ENCODE measurements at regions not wholly inside any gene's neighbourhood (a gene's known extent, or its start where the extent isn't known, plus 50 kb on each side); places are given as distances from the start of the nearest gene placed in this dataset.

DNA sequence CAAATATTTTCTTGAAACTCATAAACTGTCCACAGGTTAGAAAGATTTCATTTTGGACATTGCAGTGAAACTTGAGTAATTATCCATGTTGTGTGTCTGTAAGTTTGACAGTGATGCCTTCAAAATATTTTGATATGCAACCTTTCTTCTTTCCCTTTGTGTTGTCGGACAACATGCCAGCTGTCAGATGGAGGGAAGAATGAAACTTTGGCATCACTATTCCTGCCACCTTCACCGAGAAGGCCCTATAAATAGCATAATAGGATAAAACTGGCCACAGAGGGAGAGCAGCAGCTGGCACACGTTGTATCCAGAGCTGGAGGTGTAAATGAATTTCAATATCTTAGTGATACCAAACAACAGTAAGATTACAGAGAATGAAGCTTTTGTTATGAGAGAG, 436.7 kb upstream of the CFAP20DC start:
- no peaks in the 10 kb centered on the region for H3K4me1 ChIP-seq (ENCODE audit: control insufficient read depth in 4 of 4, insufficient read depth in 4 of 4, low read length in 3 of 4)
- H3K36me3 ChIP-seq (ENCODE audit: control insufficient read depth in 4 of 4, insufficient read depth in 3 of 4, low read depth in 1 of 4, low read length in 3 of 4): no peaks in the 10 kb centered on the region
- no peak overlapping the region for H3K27ac ChIP-seq (ENCODE audit: low read depth in 1 of 2, low read length in 2 of 2)
- no peak overlapping the region for H3K9ac ChIP-seq (ENCODE audit: low read depth in 1 of 2, low read length in 2 of 2)
- H3K9me3 ChIP-seq (ENCODE audit: control insufficient read depth in 4 of 4, low read length in 3 of 4): no peaks in the 10 kb centered on the region
- DNase-seq (ENCODE audit: low spot score): no peak
- no peak overlapping the region for H3K4me3 ChIP-seq (ENCODE audit: low read depth in 1 of 3, low read length in 3 of 3)
- TF ChIP-seq HNF4A (conservative IDR thresholded peaks at IDR 0.05) (no peak), YY1 (IDR thresholded peaks at IDR 0.05) (no peak), TAF1 (conservative IDR thresholded peaks at IDR 0.05) (no peak), RAD21 (IDR thresholded peaks at IDR 0.05) (no peak), FOXA2 (IDR thresholded peaks at IDR 0.05) (no peak)
- WGBS: 52% methylated on average over 3 of the region's 3 CpGs
- no peaks in the 10 kb centered on the region for H3K27me3 ChIP-seq (ENCODE audit: control insufficient read depth in 4 of 4, insufficient read depth in 4 of 4, low read length in 3 of 4)

DNA sequence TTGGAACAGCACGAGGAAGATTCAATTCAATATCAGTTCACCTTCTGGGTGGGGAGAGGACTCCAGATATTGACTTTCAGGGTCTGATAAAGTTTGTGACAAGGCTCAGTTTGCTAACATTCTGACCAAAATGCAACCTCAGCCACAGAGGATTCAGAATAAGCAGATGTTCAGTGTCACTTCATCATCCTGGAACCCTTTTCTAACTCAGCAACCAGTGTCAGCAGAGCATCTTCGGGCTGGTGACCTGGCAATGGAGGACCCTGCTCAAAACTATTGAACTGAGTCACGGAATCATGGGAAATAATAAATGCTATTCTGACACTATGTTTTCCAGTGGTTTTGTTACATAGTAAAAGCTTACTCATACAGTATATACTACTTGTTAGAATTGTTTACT, 433.4 kb upstream of the CFAP20DC start:
- DNase-seq (ENCODE audit: low spot score): no peak
- Histone ChIP-seq H3K27ac (ENCODE audit: low read depth in 1 of 2, low read length in 2 of 2) (no peak overlapping the region), H3K9ac (ENCODE audit: low read depth in 1 of 2, low read length in 2 of 2) (no peak overlapping the region), H3K4me3 (ENCODE audit: low read depth in 1 of 3, low read length in 3 of 3) (no peak overlapping the region), H3K36me3 (ENCODE audit: control insufficient read depth in 4 of 4, insufficient read depth in 3 of 4, low read depth in 1 of 4, low read length in 3 of 4) (no peaks in the 10 kb centered on the region), H3K4me1 (ENCODE audit: control insufficient read depth in 4 of 4, insufficient read depth in 4 of 4, low read length in 3 of 4) (no peaks in the 10 kb centered on the region), H3K27me3 (ENCODE audit: control insufficient read depth in 4 of 4, insufficient read depth in 4 of 4, low read length in 3 of 4) (no peaks in the 10 kb centered on the region), H3K9me3 (ENCODE audit: control insufficient read depth in 4 of 4, low read length in 3 of 4) (no peaks in the 10 kb centered on the region)
- TF ChIP-seq, protein P1, sequence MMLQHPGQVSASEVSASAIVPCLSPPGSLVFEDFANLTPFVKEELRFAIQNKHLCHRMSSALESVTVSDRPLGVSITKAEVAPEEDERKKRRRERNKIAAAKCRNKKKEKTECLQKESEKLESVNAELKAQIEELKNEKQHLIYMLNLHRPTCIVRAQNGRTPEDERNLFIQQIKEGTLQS (IDR thresholded peaks at IDR 0.05): no peak
- TF ChIP-seq NR2F2 (IDR thresholded peaks at IDR 0.05) (no peak), HNF4G (IDR thresholded peaks at IDR 0.05) (no peak), RXRA (IDR thresholded peaks at IDR 0.05) (no peak), GABPA (IDR thresholded peaks at IDR 0.05 in 1 of 2, conservative IDR thresholded peaks at IDR 0.05 in 1 of 2) (no peak), EGR1 (IDR thresholded peaks at IDR 0.05; ENCODE audit: low read depth in 2 of 2) (no peak), TAF1 (conservative IDR thresholded peaks at IDR 0.05) (no peak), HNF4A (conservative IDR thresholded peaks at IDR 0.05) (no peak)
- TF ChIP-seq, protein P2, sequence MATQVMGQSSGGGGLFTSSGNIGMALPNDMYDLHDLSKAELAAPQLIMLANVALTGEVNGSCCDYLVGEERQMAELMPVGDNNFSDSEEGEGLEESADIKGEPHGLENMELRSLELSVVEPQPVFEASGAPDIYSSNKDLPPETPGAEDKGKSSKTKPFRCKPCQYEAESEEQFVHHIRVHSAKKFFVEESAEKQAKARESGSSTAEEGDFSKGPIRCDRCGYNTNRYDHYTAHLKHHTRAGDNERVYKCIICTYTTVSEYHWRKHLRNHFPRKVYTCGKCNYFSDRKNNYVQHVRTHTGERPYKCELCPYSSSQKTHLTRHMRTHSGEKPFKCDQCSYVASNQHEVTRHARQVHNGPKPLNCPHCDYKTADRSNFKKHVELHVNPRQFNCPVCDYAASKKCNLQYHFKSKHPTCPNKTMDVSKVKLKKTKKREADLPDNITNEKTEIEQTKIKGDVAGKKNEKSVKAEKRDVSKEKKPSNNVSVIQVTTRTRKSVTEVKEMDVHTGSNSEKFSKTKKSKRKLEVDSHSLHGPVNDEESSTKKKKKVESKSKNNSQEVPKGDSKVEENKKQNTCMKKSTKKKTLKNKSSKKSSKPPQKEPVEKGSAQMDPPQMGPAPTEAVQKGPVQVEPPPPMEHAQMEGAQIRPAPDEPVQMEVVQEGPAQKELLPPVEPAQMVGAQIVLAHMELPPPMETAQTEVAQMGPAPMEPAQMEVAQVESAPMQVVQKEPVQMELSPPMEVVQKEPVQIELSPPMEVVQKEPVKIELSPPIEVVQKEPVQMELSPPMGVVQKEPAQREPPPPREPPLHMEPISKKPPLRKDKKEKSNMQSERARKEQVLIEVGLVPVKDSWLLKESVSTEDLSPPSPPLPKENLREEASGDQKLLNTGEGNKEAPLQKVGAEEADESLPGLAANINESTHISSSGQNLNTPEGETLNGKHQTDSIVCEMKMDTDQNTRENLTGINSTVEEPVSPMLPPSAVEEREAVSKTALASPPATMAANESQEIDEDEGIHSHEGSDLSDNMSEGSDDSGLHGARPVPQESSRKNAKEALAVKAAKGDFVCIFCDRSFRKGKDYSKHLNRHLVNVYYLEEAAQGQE (IDR thresholded peaks at IDR 0.05): no peak
- TF ChIP-seq, protein P3, sequence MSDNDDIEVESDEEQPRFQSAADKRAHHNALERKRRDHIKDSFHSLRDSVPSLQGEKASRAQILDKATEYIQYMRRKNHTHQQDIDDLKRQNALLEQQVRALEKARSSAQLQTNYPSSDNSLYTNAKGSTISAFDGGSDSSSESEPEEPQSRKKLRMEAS (IDR thresholded peaks at IDR 0.05): no peak
- WGBS: 66% methylated on average over 3 of the region's 3 CpGs

DNA sequence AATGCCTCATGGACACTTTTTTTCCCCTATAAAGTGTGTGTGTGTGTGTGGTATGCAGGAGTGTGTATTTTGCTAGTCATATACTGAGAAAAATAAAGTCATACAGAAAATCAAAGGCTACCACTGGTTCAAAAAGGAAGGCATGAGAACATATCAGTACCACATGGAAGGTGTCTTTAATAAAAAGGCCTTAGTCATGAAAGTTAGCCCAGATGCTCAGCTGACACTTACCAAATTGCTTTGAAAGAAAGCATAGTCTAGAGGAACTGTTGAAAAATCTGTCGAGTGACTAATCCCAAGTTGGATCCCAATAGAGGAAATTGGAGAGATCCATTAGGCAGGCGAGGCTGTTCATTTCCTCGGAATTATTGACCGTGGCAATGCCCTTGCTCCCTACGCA, 432.9 kb upstream of the CFAP20DC start:
- Histone ChIP-seq H3K4me1 (ENCODE audit: control insufficient read depth in 4 of 4, insufficient read depth in 4 of 4, low read length in 3 of 4) (no peaks in the 10 kb centered on the region), H3K27ac (ENCODE audit: low read depth in 1 of 2, low read length in 2 of 2) (no peak overlapping the region), H3K9ac (ENCODE audit: low read depth in 1 of 2, low read length in 2 of 2) (no peak overlapping the region), H3K9me3 (ENCODE audit: control insufficient read depth in 4 of 4, low read length in 3 of 4) (no peaks in the 10 kb centered on the region), H3K4me3 (ENCODE audit: low read depth in 1 of 3, low read length in 3 of 3) (no peak overlapping the region), H3K27me3 (ENCODE audit: control insufficient read depth in 4 of 4, insufficient read depth in 4 of 4, low read length in 3 of 4) (no peaks in the 10 kb centered on the region), H3K36me3 (ENCODE audit: control insufficient read depth in 4 of 4, insufficient read depth in 3 of 4, low read depth in 1 of 4, low read length in 3 of 4) (no peaks in the 10 kb centered on the region)
- DNase-seq (ENCODE audit: low spot score): no peak
- WGBS: 90% methylated on average over 5 of the region's 5 CpGs
- no peak for TF ChIP-seq RAD21 (IDR thresholded peaks at IDR 0.05)
- TF ChIP-seq HNF4A (conservative IDR thresholded peaks at IDR 0.05): no peak
- TF ChIP-seq FOXA2 (IDR thresholded peaks at IDR 0.05): no peak
- TF ChIP-seq, protein P3 (IDR thresholded peaks at IDR 0.05): no peak
- TF ChIP-seq GABPA (IDR thresholded peaks at IDR 0.05 in 1 of 2, conservative IDR thresholded peaks at IDR 0.05 in 1 of 2): no peak
- TF ChIP-seq YY1 (IDR thresholded peaks at IDR 0.05): no peak
- no peak for TF ChIP-seq HNF4G (IDR thresholded peaks at IDR 0.05)
- TF ChIP-seq FOXA1 (IDR thresholded peaks at IDR 0.05): no peak
- TF ChIP-seq EGR1 (IDR thresholded peaks at IDR 0.05; ENCODE audit: low read depth in 2 of 2): no peak
- TF ChIP-seq SP1 (IDR thresholded peaks at IDR 0.05): no peak
- TF ChIP-seq, protein P4, sequence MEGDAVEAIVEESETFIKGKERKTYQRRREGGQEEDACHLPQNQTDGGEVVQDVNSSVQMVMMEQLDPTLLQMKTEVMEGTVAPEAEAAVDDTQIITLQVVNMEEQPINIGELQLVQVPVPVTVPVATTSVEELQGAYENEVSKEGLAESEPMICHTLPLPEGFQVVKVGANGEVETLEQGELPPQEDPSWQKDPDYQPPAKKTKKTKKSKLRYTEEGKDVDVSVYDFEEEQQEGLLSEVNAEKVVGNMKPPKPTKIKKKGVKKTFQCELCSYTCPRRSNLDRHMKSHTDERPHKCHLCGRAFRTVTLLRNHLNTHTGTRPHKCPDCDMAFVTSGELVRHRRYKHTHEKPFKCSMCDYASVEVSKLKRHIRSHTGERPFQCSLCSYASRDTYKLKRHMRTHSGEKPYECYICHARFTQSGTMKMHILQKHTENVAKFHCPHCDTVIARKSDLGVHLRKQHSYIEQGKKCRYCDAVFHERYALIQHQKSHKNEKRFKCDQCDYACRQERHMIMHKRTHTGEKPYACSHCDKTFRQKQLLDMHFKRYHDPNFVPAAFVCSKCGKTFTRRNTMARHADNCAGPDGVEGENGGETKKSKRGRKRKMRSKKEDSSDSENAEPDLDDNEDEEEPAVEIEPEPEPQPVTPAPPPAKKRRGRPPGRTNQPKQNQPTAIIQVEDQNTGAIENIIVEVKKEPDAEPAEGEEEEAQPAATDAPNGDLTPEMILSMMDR (IDR thresholded peaks at IDR 0.05; ENCODE audit: low read depth, low read length, missing input control): no peak
- TF ChIP-seq, protein P2 (IDR thresholded peaks at IDR 0.05): no peak
- TF ChIP-seq TAF1 (conservative IDR thresholded peaks at IDR 0.05): no peak
